Thyroid gland (tissue), 4 donors: ENCODE measurements at regions not wholly inside any gene's neighbourhood (a gene's known extent, or its start where the extent isn't known, plus 50 kb on each side); places are given as distances from the start of the nearest gene placed in this dataset.

Experiments used
- POLR2A ChIP-seq, 2 donors: fragments of 450-650 bp; IDR thresholded peaks; one replicate each; pipeline ENCODE4 v1.6.1; 2017; ENCODE audit warnings: antibody characterized with exemption in 2 of 2, mild to moderate bottlenecking in 2 of 2, moderate library complexity in 1 of 2
- TF ChIP-seq, protein P1 (sequence below), 6 experiments: fragments of 200-600 bp in 3 of 6; fragments of 450-650 bp in 3 of 6; sonication (generic) in 3 of 6; IDR thresholded peaks; one replicate each; pipeline ENCODE4 v1.5.1; 2016 to 2019; ENCODE audit warnings: antibody characterized with exemption in 6 of 6, mild to moderate bottlenecking in 2 of 6, inconsistent platforms in 1 of 6, moderate library complexity in 1 of 6

DNA sequence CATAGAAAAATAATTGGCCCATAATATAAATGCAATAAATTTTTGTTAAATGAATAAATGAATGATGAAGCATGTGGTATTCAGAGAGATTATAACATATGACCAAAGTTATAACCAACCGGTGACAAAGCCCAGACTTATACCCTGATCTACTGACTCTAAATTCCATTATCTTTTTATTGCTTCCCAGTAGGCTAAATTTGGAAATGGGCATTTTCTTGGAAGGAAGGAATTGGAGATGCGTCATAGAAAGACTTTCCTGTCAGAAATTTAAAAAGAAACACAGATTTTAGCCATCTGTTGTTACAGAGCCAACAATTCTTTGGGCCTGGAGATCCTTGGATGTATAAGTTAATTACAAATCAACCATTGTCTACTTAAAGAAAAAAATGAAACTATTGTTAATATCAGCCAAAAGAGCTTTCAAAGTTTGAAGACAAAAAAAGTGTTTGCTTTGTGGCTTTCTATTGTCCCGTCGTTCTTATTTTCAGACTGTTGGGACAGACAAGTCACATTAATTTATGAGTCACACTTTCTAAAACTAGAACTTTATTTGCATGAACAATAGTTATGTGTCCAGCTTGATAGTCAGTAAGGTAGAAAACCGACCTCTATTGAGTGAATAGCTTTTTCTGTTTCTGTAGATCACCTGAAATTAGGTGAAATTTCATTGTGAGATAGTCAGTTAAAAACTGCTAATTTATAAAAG, 428.7 kb downstream of the GABRG2 start:
- TF ChIP-seq, protein P1, sequence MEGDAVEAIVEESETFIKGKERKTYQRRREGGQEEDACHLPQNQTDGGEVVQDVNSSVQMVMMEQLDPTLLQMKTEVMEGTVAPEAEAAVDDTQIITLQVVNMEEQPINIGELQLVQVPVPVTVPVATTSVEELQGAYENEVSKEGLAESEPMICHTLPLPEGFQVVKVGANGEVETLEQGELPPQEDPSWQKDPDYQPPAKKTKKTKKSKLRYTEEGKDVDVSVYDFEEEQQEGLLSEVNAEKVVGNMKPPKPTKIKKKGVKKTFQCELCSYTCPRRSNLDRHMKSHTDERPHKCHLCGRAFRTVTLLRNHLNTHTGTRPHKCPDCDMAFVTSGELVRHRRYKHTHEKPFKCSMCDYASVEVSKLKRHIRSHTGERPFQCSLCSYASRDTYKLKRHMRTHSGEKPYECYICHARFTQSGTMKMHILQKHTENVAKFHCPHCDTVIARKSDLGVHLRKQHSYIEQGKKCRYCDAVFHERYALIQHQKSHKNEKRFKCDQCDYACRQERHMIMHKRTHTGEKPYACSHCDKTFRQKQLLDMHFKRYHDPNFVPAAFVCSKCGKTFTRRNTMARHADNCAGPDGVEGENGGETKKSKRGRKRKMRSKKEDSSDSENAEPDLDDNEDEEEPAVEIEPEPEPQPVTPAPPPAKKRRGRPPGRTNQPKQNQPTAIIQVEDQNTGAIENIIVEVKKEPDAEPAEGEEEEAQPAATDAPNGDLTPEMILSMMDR (IDR thresholded peaks at IDR 0.05) = no peak
- TF ChIP-seq POLR2A (IDR thresholded peaks at IDR 0.05) = no peak
